ENCODE measurements at regions not wholly inside any gene's neighbourhood (a gene's known extent, or its start where the extent isn't known, plus 50 kb on each side); places are given as distances from the start of the nearest gene placed in this dataset.

DNA sequence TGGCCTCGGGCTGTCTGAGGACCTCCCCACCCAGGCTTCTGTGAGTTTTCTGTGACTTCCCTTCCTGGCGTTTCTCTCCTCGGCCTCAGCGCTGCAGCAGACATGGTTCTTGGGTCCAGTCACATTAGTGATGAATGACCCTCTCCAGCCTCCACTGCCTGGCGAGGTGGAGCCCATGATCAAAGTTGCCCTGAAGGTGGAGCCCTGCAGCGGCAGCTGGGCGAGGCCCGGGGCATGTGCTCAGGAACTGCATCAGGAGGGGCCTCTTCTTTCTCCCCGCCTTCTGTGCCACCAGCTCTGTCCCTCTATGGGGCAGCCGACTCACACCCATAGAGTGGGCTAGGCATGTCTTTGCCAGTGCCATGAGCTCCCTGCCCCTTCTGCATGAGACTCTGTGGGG is 1079.7 kb downstream of the TBC1D22A start:
- no peak for DNase-seq (ENCODE audit: low read depth in 4 of 4, low spot score in 2 of 4)

DNA sequence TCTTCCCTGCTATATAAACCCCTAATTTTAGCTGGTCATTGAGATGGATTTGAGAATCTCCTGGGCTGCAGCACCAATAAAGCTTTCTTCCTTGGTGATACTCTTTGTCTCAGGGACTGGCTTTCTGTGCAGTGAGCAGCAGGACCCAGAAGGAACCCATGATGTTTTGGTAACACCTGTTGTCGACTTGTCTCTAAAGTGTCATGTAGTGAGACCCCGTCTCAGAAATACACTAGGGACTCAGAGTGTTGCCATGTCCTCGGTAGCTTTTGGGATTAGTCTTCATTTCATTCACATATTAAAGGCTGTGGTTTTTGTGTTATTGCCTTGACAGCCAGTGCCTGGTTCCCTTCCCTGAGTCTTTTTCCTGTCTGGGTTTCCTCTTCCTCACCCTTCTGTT is 1078.7 kb downstream of the TBC1D22A start:
- DNase-seq (ENCODE audit: low read depth in 4 of 4, low spot score in 2 of 4) = no peak

DNA sequence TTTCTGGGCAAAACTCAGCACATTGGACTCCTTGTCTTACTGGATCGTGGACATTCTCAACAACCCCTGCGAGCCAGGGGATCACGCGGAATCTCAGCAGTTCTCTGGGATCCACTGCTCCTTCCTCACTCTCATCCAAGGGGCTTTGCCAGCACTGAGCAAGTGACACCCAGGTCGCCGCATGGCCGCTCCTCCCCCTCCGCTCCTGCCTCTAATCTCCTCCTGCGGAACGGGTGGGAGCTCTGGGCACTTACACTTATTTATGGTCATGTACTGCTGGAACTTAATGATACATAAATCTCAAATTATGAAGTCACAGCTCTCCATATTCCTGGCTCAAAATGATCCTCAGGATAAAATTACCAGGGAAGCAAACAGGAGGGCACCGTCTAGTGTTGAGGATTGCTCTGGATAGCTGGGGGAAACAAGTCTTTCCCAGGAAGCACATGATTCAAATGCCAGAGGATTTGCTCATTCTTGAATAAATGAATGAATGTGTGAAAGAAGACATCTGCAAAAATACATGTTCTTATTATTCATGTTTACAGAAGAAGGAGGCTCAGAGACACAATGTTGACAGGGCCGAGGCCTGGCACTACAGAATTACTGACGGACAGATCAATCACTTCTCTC is 1077.3 kb downstream of the TBC1D22A start:
- no peak for DNase-seq (ENCODE audit: low read depth in 4 of 4, low spot score in 2 of 4)

DNA sequence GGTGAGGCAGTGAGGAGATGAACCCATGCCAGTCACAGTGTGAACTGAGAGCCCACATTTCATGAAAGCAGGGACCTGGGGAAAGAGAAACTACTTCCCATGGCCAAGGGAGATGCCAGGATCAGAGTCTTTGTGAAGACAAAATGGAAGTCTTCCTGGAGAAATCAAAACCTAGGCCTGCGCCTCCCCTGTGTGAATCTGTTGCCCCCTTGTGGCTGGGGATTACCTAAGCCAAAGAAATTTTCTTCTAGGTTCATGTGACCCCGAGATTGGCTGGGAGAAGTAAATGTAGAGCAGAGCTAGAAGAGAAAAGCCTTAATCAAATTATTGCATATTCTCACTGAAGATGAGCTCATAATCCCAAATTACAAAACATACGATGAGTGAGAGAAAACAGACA is 1075.3 kb downstream of the TBC1D22A start:
- DNase-seq (ENCODE audit: low read depth in 4 of 4, low spot score in 2 of 4) = no peak

DNA sequence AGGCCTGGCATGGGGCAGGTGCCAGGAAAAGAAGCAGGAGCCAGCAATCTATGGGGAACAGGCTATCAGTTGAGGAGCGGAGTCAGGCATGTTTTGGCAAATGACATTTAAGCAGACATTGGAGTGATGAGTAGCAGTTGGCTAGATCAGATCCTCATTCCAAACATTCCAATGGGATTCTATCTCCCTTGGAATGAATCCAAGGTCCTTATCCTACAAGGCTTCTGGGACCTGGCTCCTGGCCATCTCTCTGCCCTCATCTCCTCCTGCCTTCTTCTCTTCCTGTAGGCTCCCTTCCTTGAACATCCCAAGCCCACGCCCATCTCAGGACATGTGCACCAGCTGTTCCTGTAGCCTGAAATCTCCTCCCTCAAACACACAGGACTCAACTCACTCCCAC is 1074.5 kb downstream of the TBC1D22A start:
- DNase-seq (ENCODE audit: low read depth in 4 of 4, low spot score in 2 of 4) = no peak

DNA sequence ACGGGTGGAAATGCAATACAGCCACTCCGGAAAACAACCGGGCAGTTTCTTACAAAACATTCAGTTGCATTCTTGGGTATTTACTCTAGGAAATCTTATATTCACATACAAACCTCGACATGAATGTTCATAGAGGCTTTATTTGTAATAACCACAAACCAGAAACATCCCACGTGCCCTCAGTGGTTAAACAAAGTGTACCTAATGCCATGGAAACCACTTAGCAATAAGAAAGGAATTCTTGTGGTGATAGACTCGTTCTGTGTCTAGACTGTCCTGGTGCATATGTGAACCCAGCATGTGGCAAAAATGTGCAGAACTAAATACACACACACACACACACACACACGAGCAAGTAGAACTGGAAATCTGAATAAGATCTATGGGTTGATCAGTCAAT is 1073.3 kb downstream of the TBC1D22A start:
- no peak for DNase-seq (ENCODE audit: low read depth in 4 of 4, low spot score in 2 of 4)

DNA sequence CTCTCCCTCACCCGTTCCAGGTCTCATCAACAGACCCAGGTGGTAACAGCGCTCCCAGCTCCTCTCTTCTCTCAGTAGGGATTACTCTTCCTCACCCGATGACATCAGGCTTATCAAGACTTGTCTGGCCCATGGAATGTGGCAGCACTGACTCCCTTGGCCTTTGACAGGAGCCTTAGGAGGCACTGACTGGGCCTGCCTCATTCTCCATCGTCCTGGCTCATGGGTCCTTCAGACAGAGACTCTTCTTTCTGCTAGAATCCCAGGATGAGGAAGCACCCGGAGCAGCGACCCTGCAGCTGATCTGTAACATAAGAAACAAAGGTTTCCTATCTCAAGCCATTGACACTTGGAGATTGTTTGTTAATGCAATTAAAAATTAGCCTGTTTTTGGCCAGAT is 1063.6 kb downstream of the TBC1D22A start:
- no peak for DNase-seq (ENCODE audit: low read depth in 4 of 4, low spot score in 2 of 4)

DNA sequence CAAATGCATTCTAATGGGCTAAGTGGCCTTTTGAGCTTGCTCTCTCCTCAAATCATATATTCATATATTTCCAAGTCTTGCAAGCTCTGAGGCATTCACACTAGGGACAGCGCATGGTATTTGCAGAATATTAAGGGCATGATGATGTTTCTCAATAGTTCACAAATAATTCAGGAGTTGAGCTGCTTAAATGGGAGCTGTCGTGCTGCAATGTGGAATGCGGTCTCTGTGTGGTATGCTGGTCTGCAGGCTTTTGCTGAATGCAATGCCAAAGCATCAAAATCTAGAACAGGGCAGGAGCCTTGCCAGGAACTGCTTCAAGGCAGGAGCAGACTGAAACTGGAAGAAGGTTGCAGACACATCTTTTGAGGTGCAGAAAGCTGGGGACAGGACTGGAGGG is 1060.0 kb downstream of the TBC1D22A start:
- DNase-seq (ENCODE audit: low read depth in 4 of 4, low spot score in 2 of 4) = no peak

DNA sequence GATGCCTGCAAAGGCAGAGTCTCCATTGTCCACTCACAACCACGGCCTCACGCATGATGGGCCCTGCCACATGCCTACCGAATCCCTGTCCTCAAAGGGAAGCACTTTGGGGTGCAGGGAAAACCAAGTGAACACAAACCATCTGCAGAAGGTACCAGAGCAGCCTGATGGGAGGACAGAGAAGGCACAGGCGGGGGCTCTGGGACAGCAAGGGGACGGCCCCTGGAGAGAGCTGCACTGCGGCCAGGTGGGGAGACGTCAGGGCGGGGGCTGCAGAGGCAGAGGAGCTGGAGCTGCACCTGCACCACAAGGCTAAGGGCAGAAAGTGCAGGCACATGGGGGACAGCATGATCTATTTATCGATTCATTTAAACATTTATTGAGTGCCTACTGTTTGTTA is 1056.0 kb downstream of the TBC1D22A start:
- DNase-seq (ENCODE audit: low read depth in 4 of 4, low spot score in 2 of 4) = no peak

DNA sequence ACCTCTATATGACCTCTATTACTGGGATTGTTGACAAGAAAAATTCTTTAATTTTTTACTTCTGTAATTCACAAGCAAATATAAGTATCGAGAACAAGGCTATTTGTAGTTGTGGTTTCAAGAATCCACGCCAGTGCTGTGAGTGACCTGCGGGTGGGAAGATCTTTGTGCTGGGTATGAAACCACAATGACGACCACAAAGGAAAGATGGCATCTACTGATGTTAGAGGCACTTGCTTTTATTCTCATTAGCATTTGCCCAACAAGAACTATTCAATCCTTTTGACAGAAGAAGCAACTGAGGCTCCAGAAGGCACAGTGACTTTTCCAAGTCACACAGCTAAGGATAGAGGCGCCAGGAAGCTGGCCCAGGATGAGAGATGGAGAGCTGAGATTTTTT is 1054.9 kb downstream of the TBC1D22A start:
- DNase-seq (ENCODE audit: low read depth in 4 of 4, low spot score in 2 of 4) = no peak

DNA sequence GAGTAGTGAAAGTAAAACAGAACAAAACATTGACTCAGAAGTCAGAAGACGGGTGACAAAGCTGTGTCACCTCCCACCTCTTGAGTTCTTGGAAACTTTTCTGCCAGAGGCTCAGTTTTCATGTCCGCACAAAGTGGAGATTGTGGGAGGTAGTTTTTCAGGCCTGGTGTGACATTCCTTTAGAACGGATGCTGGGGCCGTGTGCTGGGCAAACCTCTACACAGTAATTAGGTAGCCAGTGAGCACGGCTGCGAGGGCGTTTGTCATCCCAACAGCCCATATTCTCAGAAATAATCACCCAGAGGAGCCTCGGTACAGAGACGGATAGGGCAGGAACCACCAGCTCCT is 1054.4 kb downstream of the TBC1D22A start:
- DNase-seq (ENCODE audit: low read depth in 4 of 4, low spot score in 2 of 4) = no peak

DNA sequence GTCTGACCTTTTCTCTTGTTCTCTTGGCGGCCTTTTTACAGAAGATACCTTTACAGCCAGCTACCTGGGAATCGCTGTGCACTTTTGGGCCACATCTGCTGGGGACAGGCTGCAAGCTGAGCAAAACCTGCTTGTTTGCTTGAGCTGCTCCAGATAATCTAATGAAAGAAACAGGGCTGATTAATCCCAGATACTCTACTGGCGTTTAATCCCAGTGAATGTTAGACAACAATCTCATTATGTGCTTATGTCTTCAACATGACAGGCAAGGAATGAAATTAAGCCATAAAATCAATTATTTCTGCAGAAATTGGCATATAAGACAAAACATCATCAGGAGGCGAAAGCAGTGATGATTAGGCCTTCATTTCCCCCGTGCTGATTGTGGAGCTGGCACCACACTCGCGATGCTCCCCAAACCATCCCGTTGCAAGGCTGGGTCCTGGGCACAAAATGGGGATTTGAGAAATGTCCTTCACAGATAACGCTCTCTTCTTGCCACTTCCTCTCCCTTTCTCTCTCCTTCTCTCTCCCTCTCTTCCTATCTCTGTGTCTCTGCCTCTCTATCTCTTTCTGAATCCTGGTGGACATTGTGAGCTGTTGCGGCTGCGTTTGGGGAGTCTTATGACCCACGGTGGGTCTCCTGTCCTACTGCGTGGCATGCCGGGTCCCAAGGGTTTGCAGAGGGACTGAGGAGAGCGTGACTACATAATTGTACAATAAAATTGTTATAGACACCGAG is 1053.8 kb downstream of the TBC1D22A start:
- no peak for DNase-seq (ENCODE audit: low read depth in 4 of 4, low spot score in 2 of 4)

DNA sequence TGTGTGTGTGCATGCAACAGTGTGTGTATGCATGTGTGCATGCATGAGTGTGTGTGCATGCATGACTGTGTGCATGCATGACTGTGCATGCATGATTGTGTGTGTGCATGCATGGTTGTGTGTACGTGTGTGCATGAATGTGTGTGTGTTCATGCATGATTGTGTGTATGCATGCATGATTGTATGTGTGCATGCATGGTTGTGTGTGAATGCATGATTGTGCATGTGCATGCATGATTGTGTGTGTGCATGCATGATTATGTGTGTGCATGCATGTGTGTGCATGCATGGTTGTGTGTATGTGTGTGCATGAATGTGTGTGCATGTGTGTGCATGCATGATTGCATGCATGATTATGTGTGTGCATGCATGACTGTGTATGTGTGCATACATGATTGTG is 1052.0 kb downstream of the TBC1D22A start:
- no peak for DNase-seq (ENCODE audit: low read depth in 4 of 4, low spot score in 2 of 4)

DNA sequence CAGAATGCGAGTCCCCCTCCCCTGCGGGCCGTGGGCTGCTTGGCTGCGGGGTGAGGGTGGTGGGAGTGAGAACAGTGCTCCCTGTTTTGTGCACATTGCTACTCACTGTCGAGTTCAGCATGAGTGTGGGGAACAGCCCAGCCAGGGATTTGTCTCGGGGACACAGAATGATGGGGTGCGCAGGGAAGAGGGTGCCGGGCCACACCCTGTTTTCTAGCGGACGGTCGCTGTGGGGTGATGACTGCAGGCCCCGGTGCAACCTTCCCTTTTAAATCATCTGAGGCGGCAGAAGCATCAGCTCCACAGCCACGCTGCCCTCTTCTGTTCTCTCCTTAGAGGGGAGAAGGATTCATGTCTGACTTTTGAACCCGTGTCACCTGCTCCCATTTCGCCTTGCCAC is 1051.2 kb downstream of the TBC1D22A start:
- DNase-seq (ENCODE audit: low read depth in 4 of 4, low spot score in 2 of 4) = no peak

DNA sequence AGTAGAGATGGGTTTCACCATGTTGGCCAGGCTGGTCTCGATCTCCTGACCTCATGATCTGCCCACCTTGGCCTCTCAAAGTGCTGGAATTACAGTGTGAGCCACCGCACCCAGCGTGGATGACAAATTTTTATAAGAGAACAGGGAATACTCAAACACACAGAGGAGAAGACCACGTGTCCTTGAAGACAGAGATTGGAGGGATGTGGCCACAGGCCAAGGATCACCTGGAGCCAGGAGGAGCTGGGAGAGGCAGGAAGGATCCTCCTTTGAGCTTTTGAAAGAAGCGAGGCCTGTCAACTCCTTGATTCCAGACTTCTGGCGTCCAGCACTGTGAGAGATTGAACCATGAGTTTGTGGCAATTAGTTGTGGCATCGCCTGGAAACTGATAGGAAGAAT is 1049.5 kb downstream of the TBC1D22A start:
- DNase-seq (ENCODE audit: low read depth in 4 of 4, low spot score in 2 of 4) = no peak

DNA sequence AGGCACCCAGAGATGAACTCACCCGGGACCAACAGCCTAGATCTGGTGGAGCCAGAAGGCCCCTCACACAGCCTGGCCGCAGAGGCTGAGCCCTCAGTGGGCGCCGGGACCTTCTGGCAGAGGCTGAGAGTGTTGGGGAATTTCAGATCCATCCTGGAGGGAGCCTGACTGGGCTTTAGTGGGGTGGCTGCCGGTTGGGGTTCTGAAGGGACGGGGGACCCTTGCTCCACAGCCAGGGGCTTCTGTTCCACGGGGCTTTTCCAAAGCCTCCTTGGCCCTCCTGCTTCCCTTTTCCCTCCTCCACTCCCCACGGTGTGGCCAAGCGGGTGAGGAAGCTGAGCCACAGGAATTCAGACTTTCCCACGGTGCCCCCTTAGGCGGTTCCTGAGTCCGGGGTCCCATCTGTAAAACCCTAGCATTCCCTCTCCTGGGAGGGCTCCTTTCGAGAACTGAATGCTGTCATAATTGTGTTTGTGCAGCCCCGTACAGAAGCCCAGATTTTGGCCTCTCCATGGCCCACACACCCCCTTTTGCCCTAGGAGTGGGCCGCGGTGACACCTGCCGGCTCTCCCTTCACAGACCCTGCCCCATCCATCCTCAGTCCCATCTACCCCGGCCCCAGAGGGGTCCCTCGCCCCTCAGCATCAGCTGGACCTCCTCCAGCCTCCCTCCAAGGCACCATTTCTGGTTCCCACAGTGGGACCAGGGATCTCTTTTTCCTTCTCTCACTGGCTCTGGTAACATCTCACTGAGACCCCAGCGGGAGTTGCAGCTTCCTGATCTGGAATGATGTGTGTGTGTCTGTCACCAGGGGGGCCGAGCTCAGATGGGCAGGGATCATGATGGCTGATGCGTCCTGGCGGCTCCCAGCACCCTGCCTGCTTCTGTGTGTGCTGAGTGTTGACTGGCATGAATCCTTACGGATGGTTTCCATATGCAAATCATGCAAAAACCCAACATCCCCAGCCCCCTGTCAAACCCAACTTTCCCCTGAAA is 1048.4 kb downstream of the TBC1D22A start:
- DNase-seq (ENCODE audit: low read depth in 4 of 4, low spot score in 2 of 4) = no peak

DNA sequence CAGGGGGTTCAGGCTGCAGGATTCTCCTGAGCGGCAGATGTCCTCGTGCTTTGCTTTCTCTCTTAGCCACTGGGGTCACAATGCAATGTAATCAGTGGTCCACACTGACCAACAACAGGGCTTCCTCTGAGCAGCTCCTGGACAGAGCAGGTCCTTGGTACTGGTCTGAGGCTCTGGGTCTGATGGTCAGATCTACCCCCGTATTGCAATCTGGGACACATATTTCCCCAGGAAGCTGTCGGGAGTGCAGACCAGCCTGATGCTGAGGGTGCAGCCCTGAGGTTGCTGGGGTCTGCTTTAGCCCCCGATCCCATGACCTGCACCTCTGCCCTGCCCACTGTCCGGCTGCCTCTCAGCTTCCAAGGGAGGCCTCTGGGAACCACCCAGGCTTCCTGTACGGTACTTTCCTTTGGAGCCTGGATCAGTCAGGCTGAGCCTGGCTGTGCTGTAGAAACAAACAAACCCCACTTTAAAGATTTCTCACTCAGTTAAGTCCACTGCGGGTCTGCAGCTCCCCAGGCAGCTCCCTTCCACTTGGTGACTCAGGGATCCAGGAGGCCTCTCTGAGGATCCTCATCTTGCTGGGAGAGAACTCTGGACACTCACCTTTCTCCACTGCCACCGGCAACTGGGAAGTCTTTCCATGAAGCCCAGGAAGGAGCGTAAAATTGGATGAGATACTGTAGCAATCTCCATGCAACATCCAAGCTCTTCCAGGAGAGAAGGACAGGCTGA is 1046.6 kb downstream of the TBC1D22A start:
- DNase-seq (ENCODE audit: low read depth in 4 of 4, low spot score in 2 of 4) = no peak

DNA sequence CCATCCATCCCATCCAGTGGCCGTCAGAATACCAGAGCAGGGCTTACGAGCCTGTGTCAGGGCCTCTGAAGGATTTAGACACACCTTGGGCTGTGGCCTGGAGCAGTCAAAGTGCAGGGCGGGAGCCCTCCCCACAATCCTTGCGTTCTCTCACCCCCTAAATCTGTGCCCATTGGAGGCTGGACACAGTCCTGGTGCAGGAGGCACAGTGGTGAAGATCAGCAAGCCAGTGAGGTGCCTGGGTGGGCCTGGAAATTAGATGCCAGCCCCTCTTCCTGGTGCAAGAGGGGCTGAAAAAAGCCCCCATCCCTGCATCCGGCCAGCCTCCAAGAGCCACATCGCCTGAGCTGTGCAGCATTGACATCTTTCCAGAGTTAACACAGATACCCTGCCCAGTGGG is 1045.8 kb downstream of the TBC1D22A start:
- no peak for DNase-seq (ENCODE audit: low read depth in 4 of 4, low spot score in 2 of 4)

DNA sequence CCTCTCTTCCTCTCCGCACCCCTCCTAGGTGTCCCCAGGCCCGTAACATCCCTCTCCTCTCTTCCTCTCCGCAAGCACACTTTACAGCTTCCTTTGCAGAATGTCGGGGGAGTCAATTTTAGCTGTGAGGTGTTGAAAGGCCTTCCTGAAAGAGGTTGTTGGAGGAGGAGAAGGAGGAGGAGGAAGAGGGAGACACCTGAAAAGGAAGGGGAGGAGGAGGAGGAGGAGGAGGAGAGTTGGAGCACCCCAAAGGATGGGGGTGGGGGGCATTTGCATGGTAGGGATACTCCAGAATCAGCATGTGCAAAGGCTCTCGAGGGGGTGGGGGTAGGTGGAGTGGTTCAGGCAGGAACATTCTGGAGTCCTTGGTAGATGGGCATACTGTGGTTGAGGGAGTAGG is 1045.1 kb downstream of the TBC1D22A start:
- DNase-seq (ENCODE audit: low read depth in 4 of 4, low spot score in 2 of 4) = no peak

DNA sequence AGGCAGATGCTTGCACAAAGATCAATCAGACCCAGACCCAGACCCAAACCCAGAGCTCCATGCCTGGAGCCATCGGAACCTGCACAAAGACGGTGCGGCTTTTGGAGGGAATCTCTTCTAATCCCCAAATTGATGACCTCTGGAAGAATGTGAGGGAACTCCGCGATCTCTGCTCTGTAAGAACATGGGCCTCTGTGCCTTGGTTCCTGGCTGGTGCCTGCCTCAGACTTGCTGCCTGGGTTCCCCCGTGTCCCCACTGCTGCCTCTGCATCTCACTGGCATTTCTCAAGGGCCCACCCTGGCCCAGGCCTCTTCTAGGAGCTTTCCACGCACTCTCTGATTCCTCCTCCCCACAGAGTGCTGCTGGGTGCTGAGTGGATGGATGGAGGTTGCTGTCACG is 1044.4 kb downstream of the TBC1D22A start:
- DNase-seq (ENCODE audit: low read depth in 4 of 4, low spot score in 2 of 4) = no peak

DNA sequence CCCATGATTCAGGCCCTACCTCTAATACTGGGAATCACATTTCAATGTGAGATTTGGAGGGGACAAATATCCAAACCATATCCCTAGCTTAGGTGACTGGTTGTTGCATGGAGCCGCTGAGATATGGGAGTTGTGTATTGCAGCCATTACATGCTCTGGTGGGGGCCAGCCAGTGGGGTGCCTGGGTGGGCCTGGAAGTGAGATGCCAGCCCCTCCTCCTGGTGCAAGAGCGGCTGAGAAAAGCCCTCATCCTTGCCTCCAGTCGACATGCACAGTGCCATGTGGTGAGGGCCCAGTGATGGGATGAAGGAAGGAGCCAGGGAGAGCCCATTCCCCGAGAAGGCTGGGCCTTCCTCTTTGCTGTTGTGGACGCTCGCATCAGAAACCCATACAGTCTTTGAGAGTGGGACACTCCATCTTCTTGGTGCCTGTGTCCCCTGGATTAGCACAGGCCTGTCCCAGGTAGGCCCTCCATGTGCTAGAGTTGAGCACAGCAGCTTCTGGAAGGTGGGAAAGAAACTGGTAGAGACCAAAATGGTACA is 1043.0 kb downstream of the TBC1D22A start:
- no peak for DNase-seq (ENCODE audit: low read depth in 4 of 4, low spot score in 2 of 4)

Data from left renal cortex interstitium (tissue), 4 donors.